HepG2 (cell line): ENCODE measurements at regions not wholly inside any gene's neighbourhood (a gene's known extent, or its start where the extent isn't known, plus 50 kb on each side); places are given as distances from the start of the nearest gene placed in this dataset.

Source experiments
- ATAC-seq: fragments of 200-7000 bp; cut with Tn5 transposase; 3 replicates; pipeline ENCODE4 v1.9.1; 2020; ENCODE audit warnings: mild to moderate bottlenecking, moderate library complexity
- BruUV-seq: library from RNA; stranded (reverse); fragments of 400-500 nt; replicated peaks from 2 replicates; lab custom pipeline; 2021; lab: Mats Ljungman, UMichigan
- CTCF ChIA-PET: fragments of 300-600 bp; formaldehyde crosslinking; extraction: SDS; loops from one replicate; lab custom pipeline; 2021; ENCODE audit warnings: low total read pairs, inconsistent platforms, low intra/inter-chr PET ratio; lab: Yijun Ruan, JAX
- POLR2A ChIA-PET: fragments of 350-600 bp; sonication (Branson Sonifier 250); formaldehyde crosslinking; loops from one replicate; lab custom pipeline; 2020; ENCODE audit warnings: antibody characterized with exemption, inconsistent platforms; lab: Yijun Ruan, JAX
- DNase-seq: peaks from one replicate; pipeline ENCODE4 v3.0.0-alpha.2; 2015; ENCODE audit warnings: low spot score
- FAIRE-seq: peaks from 3 replicates; lab custom pipeline; 2011; peaks lifted over from hg19 to GRCh38; lab: Jason Lieb, UNC
- H2AFZ ChIP-seq: one replicate; pipeline ENCODE4 v1.6.1; 2011; ENCODE audit warnings: low read length, inconsistent platforms
- H3K27ac ChIP-seq: fragments of 300-600 bp; 3 replicates; pipeline ENCODE4 v1.8.0; 2011; ENCODE audit warnings: mixed run types, mild to moderate bottlenecking, mixed read lengths, low read length, inconsistent platforms; ENCODE audit not compliant: insufficient read depth; ENCODE audit errors: extremely low read length
- H3K27me3 ChIP-seq, 2 experiments: fragments of 200-600 bp in 1 of 2; 2 replicates in 1 of 2; 3 replicates in 1 of 2; pipeline versions ENCODE4 v1.6.0 to v1.8.0; 2011; ENCODE audit warnings: low read length in 2 of 2, mild to moderate bottlenecking in 2 of 2, moderate library complexity in 2 of 2, inconsistent platforms in 1 of 2; ENCODE audit not compliant: insufficient read depth in 2 of 2, control insufficient read depth in 1 of 2
- H3K36me3 ChIP-seq, 2 experiments: fragments of 200-600 bp in 1 of 2; replicated peaks in 1 of 2; 2 replicates in 1 of 2; 3 replicates in 1 of 2; pipeline versions ENCODE4 v1.5.1 to v1.8.0; 2011; ENCODE audit warnings: low read length in 2 of 2, inconsistent platforms in 1 of 2; ENCODE audit not compliant: insufficient read depth in 2 of 2, control insufficient read depth in 1 of 2
- H3K4me1 ChIP-seq: 2 replicates; pipeline ENCODE4 v1.5.1; 2012; ENCODE audit warnings: low read length, inconsistent platforms; ENCODE audit not compliant: insufficient read depth
- H3K4me2 ChIP-seq: 2 replicates; pipeline ENCODE4 v1.6.0; 2011; ENCODE audit warnings: low read depth, low read length, inconsistent platforms
- H3K4me3 ChIP-seq, 3 experiments: fragments of 200-600 bp in 1 of 3; sonication (generic), shearing (Covaris generic) in 1 of 3; replicated peaks in 1 of 3; 2 replicates each; pipeline ENCODE4 v1.5.1; 2011 to 2016; ENCODE audit warnings: low read length in 3 of 3, inconsistent platforms in 2 of 3, low read depth in 2 of 3, mild to moderate bottlenecking in 2 of 3, control low read depth in 1 of 3, mixed read lengths in 1 of 3; ENCODE audit not compliant: insufficient read depth in 1 of 3
- H3K79me2 ChIP-seq: one replicate; pipeline ENCODE4 v1.6.1; 2011; ENCODE audit warnings: low read length, inconsistent platforms; ENCODE audit not compliant: insufficient read depth
- H3K9ac ChIP-seq: 2 replicates; pipeline ENCODE4 v1.6.0; 2011; ENCODE audit warnings: mild to moderate bottlenecking, low read depth, low read length, inconsistent platforms; ENCODE audit not compliant: insufficient read depth
- H3K9me3 ChIP-seq: 2 replicates; pipeline ENCODE4 v1.5.1; 2012; ENCODE audit warnings: mild to moderate bottlenecking, low read length
- H4K20me1 ChIP-seq: 2 replicates; pipeline ENCODE4 v1.6.0; 2011; ENCODE audit warnings: inconsistent platforms, mild to moderate bottlenecking, low read length, moderate library complexity; ENCODE audit not compliant: insufficient read depth
- ATF3 ChIP-seq: sonication (generic); formaldehyde crosslinking; IDR thresholded peaks from 2 replicates; pipeline ENCODE4 v1.4.0; 2020; ENCODE audit warnings: missing genetic modification reagents
- CCAR2 ChIP-seq: fragments of 200-400 bp; formaldehyde crosslinking; optimal IDR thresholded peaks from 2 replicates; pipeline ENCODE3; 2018; ENCODE audit warnings: low read depth, mild to moderate bottlenecking, low read length, moderate library complexity
- CEBPG ChIP-seq: IDR thresholded peaks from 2 replicates; pipeline ENCODE4 v1.6.1; 2016
- CHD2 ChIP-seq: IDR thresholded peaks from 2 replicates; pipeline ENCODE4 v1.6.1; 2011; ENCODE audit warnings: low read depth, low read length, improper control_type of control experiment
- GTF3A ChIP-seq: sonication (generic); formaldehyde crosslinking; conservative IDR thresholded peaks from 2 replicates; pipeline ENCODE4 v1.4.0; 2020; ENCODE audit warnings: mild to moderate bottlenecking, missing genetic modification reagents
- HDAC1 ChIP-seq: sonication (generic); formaldehyde crosslinking; IDR thresholded peaks from 2 replicates; pipeline ENCODE4 v1.5.1; 2020; ENCODE audit warnings: mild to moderate bottlenecking, missing genetic modification reagents
- HMG20B ChIP-seq: conservative IDR thresholded peaks from 2 replicates; pipeline ENCODE4 v1.6.1; 2016; ENCODE audit warnings: missing genetic modification reagents, missing compliant biosample characterization
- MLXIP ChIP-seq: sonication (generic); formaldehyde crosslinking; IDR thresholded peaks from 2 replicates; pipeline ENCODE4 v1.9.0; 2021; ENCODE audit warnings: missing genetic modification reagents, borderline replicate concordance
- MXI1 ChIP-seq: IDR thresholded peaks from 3 replicates; pipeline ENCODE4 v1.6.1; 2012; ENCODE audit warnings: low read depth, low read length, inconsistent platforms, borderline replicate concordance
- SNAPC2 ChIP-seq: sonication (generic); formaldehyde crosslinking; IDR thresholded peaks from 2 replicates; pipeline ENCODE4 v1.8.1; 2022; ENCODE audit warnings: mild to moderate bottlenecking, missing genetic modification reagents
- SP2 ChIP-seq: sonication (generic); formaldehyde crosslinking; IDR thresholded peaks from 2 replicates; pipeline ENCODE4 v1.5.1; 2020; ENCODE audit warnings: mild to moderate bottlenecking, missing genetic modification reagents
- SP4 ChIP-seq: sonication (generic); formaldehyde crosslinking; IDR thresholded peaks from 2 replicates; pipeline ENCODE4 v1.8.1; 2023; ENCODE audit warnings: mild to moderate bottlenecking, missing genetic modification reagents
- TEAD3 ChIP-seq: optimal IDR thresholded peaks from 2 replicates; pipeline ENCODE3; 2016; ENCODE audit warnings: borderline replicate concordance
- THAP8 ChIP-seq: sonication (generic); formaldehyde crosslinking; IDR thresholded peaks from 2 replicates; pipeline ENCODE4 v1.5.1; 2020; ENCODE audit warnings: missing genetic modification reagents, mild to moderate bottlenecking, borderline replicate concordance
- ZBTB20 ChIP-seq: sonication (generic); formaldehyde crosslinking; IDR thresholded peaks from 2 replicates; pipeline ENCODE4 v1.8.1; 2023; ENCODE audit warnings: missing genetic modification reagents, low read depth, mild to moderate bottlenecking, borderline replicate concordance
- ZBTB38 ChIP-seq: sonication (generic); formaldehyde crosslinking; IDR thresholded peaks from 2 replicates; pipeline ENCODE4 v1.5.1; 2020; ENCODE audit warnings: mild to moderate bottlenecking, missing genetic modification reagents
- ZFP82 ChIP-seq: sonication (generic); formaldehyde crosslinking; IDR thresholded peaks from 2 replicates; pipeline ENCODE4 v1.5.1; 2020; ENCODE audit warnings: mild to moderate bottlenecking, missing genetic modification reagents, borderline replicate concordance
- ZNF124 ChIP-seq: sonication (generic); formaldehyde crosslinking; IDR thresholded peaks from 2 replicates; pipeline ENCODE4 v1.4.0; 2020; ENCODE audit warnings: missing genetic modification reagents
- ZNF296 ChIP-seq: sonication (generic); formaldehyde crosslinking; conservative IDR thresholded peaks from 2 replicates; pipeline ENCODE4 v1.5.0; 2020; ENCODE audit warnings: mild to moderate bottlenecking, missing genetic modification reagents
- ZNF619 ChIP-seq: sonication (generic); formaldehyde crosslinking; IDR thresholded peaks from 2 replicates; pipeline ENCODE4 v1.4.0; 2020; ENCODE audit warnings: mild to moderate bottlenecking, missing genetic modification reagents
- WGBS: methylation state at CpG from one replicate; pipeline ENCODE4 v1.1.6; 2017; ENCODE audit warnings: low lambda C conversion rate; 5-methylcytosine and 5-hydroxymethylcytosine counted together
- in situ Hi-C: cut with HindIII; loops from 2 replicates; pipeline ENCODE4 v1.10.0; 2017; ENCODE audit warnings: low pct_unique_long_range_greater_than_20kb; ENCODE audit not compliant: extremely low pct_ligation_motif_present
- intact Hi-C: fragments of 100-400 bp; cut with micrococcal nuclease; formaldehyde crosslinking; loops from one replicate; pipeline ENCODE4 v1.10.0; 2022; ENCODE audit not compliant: unreplicated experiment
- TF ChIP-seq, protein P1 (sequence below): sonication (generic); formaldehyde crosslinking; IDR thresholded peaks from 2 replicates; pipeline ENCODE4 v1.8.0; 2022; ENCODE audit warnings: mild to moderate bottlenecking, missing genetic modification reagents; ENCODE audit not compliant: insufficient replicate concordance

DNA sequence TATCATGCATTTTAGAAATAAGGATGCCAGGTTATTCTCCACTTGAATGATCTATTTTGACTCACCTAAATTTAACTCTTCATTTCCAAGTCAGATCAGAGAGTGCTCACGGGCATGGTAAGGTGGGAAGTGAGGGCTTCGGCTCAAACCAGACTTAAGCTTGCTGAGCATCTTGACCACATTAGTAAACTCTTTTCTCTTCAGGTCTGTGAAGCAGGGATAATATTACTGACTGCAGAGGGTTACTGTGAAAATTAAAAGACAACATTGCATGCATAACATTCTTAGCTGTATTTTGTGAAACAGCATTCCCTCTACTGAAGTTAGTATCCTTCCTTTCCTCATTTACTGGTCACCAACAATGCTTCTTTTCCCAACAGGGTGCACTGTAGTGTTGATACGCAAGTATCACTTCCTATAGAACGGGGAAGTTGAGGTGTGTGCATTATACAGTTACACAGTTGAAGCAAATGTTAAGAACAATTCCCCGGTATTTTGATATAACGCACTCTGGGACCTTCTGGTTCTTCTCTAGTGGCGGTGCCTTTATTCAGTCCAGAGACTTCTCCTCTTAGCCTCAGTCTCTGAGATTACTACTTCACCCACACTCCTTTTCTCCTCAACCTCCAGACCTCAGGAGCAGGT is 74.1 kb upstream of the MNS1 start (continued):
- TF ChIP-seq MLXIP (CRISPR knock-in tag) (no peak), SNAPC2 (CRISPR knock-in tag) (no peak), ZBTB20 (no peak), TEAD3 (CRISPR knock-in tag) (no peak), HDAC1 (CRISPR knock-in tag) (no peak), ZNF619 (CRISPR knock-in tag) (no peak), GTF3A (no peak), SP2 (CRISPR knock-in tag) (no peak), HMG20B (CRISPR knock-in tag) (no peak), MXI1 (no peak)

DNA sequence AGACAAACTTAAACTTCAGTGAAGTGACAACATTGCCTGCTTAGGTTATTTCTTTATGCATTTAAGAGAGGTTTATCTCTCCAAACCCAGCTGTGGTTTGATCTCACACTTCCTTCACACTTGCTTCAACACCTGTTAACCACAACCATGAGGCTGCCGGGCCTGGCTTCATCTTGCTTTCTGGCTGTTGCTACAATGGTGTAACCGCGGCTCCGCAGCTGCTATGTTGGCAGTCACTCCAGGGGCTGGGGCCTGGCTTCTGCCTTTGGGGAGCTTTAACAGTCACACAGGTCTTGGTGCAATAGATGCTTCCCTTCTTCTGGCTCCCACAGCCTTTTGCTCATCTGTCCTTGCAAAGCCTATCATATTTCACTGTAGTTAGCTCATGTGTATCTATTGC is 72.9 kb upstream of the MNS1 start:
- ATAC-seq (no peak), FAIRE-seq (no peak), DNase-seq (no peak)
- intact Hi-C loops (no loop called here), in situ Hi-C loops (no loop called here)
- CTCF ChIA-PET, result no interaction called here
- Histone ChIP-seq H3K27ac (no peak overlapping the region), H3K4me3 (no peak overlapping the region), H3K4me2 (no peak overlapping the region), H4K20me1 (no peaks in the 10 kb centered on the region), H2AFZ (no peak overlapping the region), H3K27me3 (0 out of 5 replicates have a peak, but pooled peaks cover 0 to 3% of the 10 kb centered on the region in 2 experiments), H3K79me2 (no peaks in the 10 kb centered on the region), H3K36me3 (no peaks in the 10 kb centered on the region), H3K4me1 (no peaks in the 10 kb centered on the region), H3K9ac (no peak overlapping the region), H3K9me3 (no peaks in the 10 kb centered on the region)
- POLR2A ChIA-PET, result no interaction called here
- WGBS, result 80% methylated on average over 4 of the region's 4 CpGs
- no TSS peak for BruUV-seq
- TF ChIP-seq SP4, result no peak
- no peak for TF ChIP-seq ZNF124 (CRISPR knock-in tag)
- TF ChIP-seq ZBTB38 (CRISPR knock-in tag), result no peak
- no peak for TF ChIP-seq ZNF296 (CRISPR knock-in tag)
- TF ChIP-seq, protein P1, sequence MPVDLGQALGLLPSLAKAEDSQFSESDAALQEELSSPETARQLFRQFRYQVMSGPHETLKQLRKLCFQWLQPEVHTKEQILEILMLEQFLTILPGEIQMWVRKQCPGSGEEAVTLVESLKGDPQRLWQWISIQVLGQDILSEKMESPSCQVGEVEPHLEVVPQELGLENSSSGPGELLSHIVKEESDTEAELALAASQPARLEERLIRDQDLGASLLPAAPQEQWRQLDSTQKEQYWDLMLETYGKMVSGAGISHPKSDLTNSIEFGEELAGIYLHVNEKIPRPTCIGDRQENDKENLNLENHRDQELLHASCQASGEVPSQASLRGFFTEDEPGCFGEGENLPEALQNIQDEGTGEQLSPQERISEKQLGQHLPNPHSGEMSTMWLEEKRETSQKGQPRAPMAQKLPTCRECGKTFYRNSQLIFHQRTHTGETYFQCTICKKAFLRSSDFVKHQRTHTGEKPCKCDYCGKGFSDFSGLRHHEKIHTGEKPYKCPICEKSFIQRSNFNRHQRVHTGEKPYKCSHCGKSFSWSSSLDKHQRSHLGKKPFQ, result no peak
- no peak for TF ChIP-seq ZFP82 (CRISPR knock-in tag)
- no peak for TF ChIP-seq CEBPG
- no peak for TF ChIP-seq THAP8
- no peak for TF ChIP-seq ATF3 (CRISPR knock-in tag)
- no peak for TF ChIP-seq CCAR2
- no peak for TF ChIP-seq CHD2
